ENCODE measurements at regions not wholly inside any gene's neighbourhood (a gene's known extent, or its start where the extent isn't known, plus 50 kb on each side); places are given as distances from the start of the nearest gene placed in this dataset.

DNA sequence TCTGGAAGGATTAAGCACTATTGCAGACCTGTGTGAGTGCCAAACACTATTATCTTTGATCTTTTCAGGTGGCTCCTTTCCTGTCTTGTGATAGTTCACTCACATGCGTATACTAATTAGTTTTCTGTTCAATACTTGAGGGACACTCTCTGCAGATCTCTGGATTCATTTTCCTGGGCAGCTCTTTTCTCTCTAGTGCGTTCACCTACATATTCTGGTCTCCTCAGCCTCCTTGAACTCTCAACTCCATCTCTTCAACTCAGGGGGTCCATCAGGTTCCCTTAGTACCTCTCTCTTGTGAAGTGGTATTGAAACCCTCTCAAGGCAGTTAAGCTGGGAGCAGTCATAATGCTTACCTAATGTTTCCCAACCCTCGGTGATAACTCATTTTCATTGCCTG lies 1218.1 kb upstream of the MAP3K7 start:
- DNase-seq (ENCODE audit: low read depth) = no peak
- no peak overlapping the region for H3K4me3 ChIP-seq (ENCODE audit: low read length)
- TF ChIP-seq, protein P1, sequence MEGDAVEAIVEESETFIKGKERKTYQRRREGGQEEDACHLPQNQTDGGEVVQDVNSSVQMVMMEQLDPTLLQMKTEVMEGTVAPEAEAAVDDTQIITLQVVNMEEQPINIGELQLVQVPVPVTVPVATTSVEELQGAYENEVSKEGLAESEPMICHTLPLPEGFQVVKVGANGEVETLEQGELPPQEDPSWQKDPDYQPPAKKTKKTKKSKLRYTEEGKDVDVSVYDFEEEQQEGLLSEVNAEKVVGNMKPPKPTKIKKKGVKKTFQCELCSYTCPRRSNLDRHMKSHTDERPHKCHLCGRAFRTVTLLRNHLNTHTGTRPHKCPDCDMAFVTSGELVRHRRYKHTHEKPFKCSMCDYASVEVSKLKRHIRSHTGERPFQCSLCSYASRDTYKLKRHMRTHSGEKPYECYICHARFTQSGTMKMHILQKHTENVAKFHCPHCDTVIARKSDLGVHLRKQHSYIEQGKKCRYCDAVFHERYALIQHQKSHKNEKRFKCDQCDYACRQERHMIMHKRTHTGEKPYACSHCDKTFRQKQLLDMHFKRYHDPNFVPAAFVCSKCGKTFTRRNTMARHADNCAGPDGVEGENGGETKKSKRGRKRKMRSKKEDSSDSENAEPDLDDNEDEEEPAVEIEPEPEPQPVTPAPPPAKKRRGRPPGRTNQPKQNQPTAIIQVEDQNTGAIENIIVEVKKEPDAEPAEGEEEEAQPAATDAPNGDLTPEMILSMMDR (conservative IDR thresholded peaks at IDR 0.05; ENCODE audit: low read length) = no peak

DNA sequence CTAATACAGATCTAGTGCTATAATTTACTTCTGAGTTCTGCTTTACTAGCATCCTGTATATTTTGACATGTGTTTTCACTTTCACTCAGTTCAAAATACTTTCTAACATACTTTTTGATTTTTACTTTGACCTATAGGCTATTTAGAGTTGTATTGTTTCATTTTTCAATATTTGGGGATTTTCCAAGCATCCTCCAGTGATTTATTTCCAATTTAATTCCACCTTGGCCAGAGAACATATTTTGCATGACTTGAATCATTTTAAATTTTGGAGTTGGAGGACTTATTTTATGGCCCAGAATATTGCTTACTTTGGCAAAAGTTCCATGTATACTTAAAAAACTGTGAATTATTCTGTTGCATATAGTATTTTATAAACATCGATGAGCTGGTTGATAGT lies 1215.6 kb upstream of the MAP3K7 start:
- H3K4me3 ChIP-seq (ENCODE audit: low read length) = no peak overlapping the region
- DNase-seq (ENCODE audit: low read depth) = no peak
- TF ChIP-seq, protein P1 (conservative IDR thresholded peaks at IDR 0.05; ENCODE audit: low read length) = no peak

DNA sequence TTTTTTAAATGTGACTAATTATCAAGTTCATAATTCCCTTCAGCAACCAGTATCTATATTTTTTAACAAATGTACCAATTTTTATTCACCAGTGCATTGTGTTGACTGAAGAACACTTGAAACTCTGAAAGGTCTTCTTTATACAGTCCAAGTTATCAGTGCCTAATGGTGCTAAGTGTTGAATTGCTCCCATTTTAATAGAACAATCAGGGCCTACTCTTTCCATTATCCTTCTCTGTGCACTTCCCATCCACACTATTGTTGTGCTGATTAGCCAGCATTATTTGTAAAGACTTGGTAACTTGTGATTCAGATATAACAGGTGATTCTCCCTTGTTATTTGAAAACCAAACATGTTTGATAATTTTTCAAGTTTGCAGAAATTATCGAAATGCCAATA lies 1209.7 kb upstream of the MAP3K7 start:
- DNase-seq (ENCODE audit: low read depth) = no peak
- H3K4me3 ChIP-seq (ENCODE audit: low read length) = no peak overlapping the region
- TF ChIP-seq, protein P1 (conservative IDR thresholded peaks at IDR 0.05; ENCODE audit: low read length) = no peak

DNA sequence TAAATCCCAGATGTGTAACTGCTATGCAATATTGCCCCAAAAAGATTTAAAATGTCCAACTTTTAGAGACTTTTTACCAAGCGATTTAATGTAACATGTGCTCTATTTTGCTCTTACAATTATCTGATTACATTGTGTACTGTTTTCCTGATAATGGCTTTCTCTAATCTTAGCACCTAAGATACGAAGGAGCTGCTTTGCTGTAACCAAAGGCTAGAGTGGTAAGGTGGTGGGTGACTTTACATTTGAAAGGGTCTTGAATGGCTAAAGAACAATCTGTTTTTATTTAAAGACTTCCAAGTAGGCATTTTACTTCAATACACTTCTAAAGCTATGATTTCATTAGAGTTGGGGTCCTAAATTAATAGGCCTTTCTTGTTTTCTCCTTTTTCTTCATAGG lies 1201.6 kb upstream of the MAP3K7 start:
- DNase-seq (ENCODE audit: low read depth) = no peak
- TF ChIP-seq, protein P1 (conservative IDR thresholded peaks at IDR 0.05; ENCODE audit: low read length) = no peak
- no peak overlapping the region for H3K4me3 ChIP-seq (ENCODE audit: low read length)

DNA sequence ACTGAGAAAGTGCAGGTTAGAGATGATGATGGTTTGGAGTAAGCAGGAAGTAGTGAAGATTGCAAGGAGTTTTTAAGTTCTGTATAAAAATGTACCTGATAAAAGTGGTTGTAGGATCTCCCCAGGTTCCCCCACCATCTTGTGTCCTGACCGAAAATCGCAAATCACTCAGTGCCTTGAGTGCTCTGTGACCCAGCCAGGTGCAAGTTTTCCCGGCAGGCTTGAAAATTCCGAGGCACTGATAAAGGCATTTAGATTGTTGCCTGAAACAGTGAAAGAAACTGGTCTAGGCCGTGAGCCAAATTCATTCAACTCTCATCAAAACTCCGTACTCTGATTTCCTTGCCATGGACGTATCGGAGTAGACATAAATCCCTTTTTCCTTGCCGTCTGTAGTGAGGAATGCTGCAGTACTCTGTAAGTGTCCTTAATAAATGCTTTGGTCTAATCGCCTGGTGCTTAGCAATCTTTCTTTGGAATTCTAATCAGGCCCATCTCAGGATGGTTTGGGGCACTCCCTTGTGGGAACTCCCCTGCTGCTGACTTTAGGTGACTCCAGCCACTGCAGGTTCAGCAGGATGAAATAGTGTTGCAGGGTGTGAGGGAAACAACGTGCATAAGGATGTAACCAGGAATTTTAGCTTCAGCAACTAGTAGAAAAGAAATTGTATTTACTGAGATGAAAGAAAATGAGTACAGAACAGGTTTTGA lies 1199.8 kb upstream of the MAP3K7 start:
- TF ChIP-seq, protein P1 (conservative IDR thresholded peaks at IDR 0.05; ENCODE audit: low read length) = no peak
- no peak overlapping the region for H3K4me3 ChIP-seq (ENCODE audit: low read length)
- DNase-seq (ENCODE audit: low read depth) = no peak

DNA sequence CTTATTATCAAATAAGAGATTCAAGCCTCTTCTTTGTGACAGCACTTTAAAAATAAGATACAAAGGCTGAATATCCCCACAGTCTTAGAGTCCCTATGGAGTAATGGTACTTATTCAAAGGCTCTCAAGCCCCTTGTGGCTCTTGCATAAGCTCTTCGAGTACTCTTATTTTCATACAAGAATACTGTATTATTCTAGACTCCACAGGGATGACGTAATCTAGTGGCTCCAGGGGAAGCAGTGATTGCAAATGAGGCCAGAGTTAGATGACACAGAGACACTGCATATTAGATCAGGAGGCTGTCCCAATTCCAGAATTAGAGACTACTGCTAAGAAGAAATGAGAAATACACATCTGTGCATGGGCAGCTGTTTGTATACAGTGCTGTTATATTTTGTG lies 1195.9 kb upstream of the MAP3K7 start:
- H3K4me3 ChIP-seq (ENCODE audit: low read length) = no peak overlapping the region
- TF ChIP-seq, protein P1 (conservative IDR thresholded peaks at IDR 0.05; ENCODE audit: low read length) = no peak
- DNase-seq (ENCODE audit: low read depth) = no peak

DNA sequence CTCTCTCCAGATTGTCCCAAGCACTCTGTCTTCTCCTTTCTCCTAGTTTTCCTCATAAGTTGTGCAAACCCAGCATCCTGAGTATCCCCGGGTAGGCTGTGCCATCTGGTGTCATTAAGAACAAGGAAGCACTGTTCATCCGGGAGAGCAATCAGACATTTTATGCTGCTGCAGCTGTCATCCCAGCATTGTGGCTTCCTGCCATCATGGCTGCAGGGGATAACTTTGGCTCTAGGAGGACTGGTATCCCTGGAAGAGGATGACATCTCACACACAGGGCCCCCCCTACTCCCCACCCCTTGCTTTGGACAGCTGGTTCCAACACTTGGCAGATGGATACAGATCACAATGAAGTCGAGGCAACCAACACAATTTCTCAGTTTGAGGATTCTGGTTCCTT lies 1195.1 kb upstream of the MAP3K7 start:
- TF ChIP-seq, protein P1 (conservative IDR thresholded peaks at IDR 0.05; ENCODE audit: low read length) = no peak
- no peak overlapping the region for H3K4me3 ChIP-seq (ENCODE audit: low read length)
- no peak for DNase-seq (ENCODE audit: low read depth)
